ENCODE measurements at regions not wholly inside any gene's neighbourhood (a gene's known extent, or its start where the extent isn't known, plus 50 kb on each side); places are given as distances from the start of the nearest gene placed in this dataset.

DNA sequence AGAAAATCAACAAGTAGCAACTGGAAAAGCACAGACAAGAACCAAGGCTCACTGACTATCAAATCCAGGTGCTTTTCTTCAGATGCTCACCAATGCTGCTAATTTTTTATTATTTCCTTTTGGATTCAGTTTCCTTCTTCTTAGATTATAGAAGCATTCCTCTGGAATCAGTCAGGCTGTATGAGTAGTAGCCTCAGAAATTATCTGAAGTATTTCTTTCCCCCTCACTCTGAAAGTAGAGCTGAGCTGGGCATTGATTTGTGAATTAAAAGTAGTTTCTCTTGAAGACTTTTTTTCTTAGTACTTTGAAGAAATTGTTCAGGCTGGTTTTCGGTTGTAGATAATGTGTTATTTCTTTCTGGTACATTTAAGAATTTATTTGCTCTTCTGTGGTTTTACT is 273.7 kb downstream of the NOL4 start:
- no peak for DNase-seq

DNA sequence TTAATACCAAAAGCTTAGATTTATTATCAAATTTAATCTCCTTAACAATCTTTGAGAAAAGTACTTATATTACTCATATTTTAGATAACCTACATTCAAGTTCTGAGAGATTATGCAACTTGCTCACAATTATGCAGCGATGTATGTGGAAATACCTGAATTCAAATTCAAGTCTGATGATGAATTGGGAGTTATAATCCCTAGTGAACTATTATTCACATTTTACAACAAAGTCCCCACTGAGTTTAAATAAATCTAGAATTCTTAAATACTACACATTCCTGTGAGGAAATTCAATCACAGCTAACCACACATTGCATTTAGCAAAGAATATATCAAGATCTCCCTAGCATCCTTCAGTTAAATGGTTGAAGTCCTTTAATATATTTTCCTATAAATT is 278.4 kb downstream of the NOL4 start:
- no peak for DNase-seq

DNA sequence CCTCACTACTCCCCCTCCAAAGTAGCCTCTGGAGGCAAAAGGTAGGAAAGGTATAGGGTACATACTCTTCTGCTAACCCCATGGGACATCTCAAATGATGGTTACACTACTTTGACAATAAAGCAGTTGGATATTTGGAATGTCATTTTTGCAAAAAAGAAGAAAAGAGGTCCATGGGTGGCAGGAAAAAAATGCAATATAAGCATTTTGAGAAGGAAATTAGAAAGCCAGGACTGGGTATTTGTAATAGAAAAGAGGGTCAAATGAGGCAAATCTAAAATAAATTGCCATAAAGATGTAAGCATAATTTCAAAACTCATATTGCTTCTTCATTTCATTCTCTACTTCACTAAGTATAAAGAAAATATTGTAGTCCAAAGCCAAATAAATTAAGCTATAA is 280.2 kb downstream of the NOL4 start:
- DNase-seq = no peak

DNA sequence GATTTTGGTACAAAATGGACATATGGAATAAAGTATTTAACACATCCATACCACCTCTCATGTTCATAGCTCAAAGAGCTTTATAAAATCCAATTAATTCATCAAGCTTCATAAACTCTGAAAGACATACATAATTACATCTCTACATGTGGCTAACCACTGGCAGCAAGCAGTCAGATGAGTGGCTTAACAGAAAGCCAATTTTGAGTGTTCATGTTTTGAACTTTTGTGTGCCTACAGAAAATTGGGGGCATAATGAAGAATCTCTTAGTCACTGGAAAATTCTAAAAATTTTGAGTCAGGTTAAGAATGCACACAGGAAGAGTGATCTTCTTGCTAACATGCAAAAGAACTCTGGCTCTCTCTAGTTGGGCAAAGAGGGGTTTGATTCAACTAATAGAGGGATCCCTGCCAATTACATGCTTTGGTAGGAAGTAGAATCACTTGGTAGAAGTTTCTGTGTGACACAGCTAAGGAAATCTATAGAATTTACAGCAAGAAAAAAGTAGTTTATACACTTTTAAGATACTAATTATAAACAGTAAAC is 287.4 kb downstream of the NOL4 start:
- DNase-seq = no peak

DNA sequence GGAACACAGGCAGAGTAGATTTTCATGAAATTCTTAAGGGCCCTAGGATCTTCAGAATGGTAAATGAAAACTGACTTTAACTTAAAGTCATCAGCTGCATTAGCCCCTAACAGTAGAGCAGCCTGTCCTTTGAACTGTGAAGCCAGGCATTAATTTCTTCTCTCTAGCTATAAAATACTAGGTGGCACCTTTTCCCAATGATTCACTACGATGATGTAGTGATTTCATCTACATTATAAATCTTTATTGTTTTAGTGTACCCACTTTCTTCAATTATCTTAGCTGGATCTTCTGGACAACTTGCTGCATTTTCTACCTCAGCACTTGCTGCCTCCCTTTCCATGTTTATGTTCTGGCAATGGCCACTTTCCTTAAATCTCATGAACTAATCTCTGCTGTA is 290.5 kb downstream of the NOL4 start:
- no peak for DNase-seq

DNA sequence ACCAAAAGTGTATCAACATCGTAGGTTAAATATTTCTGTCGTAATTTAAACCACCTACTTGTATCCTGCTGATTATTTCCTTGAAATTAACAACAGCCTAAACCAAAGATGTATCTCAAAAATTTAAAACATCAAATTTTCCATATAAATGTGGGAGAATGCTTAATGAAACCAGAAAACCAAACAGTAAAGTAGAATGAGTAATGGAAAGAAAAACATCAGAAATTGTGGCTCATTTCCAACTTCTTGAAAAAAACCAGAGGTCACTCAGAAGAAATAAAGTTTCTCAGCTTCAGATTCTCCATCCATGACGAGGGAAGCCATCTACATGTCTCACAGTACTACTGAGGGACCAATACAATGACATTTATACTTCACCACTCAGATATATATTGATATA is 296.5 kb downstream of the NOL4 start:
- DNase-seq = no peak

DNA sequence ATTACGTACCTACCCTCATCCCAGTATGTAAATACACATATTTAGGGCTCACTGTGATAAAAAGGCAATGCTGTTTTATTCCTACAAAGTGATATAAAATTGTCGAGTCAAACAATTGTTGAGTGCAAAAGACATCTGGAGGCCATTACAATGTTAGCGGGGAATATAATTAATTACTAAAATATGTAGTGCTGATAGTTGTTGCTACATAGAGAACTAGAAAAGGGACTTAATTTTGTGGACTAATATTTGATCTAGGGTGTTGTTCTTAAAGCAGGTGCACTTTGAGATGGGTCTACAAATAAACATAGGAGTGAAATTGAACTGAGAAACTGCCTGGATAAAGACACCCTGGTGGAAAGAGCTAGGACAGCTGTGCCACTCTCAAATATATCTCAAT is 300.1 kb downstream of the NOL4 start:
- no peak for DNase-seq

DNA sequence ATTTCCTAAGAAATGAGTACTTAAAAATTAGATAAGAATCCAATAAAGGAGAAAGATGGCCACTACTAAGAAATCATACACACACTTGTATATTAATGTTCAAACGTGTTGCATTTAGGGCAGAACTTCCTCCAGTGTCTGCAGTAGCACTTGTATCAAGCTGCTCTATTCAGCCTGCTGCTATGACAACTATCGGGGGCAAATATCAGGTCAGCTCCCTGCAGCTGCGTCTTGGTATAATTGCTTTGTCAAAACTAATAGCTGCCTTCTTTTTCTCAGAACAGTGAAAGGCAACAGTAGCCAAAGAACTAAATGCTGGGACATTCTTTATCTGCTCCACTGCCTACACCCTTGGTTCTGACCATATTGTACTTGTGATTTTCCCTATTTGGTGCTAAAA is 300.7 kb downstream of the NOL4 start:
- DNase-seq = no peak

DNA sequence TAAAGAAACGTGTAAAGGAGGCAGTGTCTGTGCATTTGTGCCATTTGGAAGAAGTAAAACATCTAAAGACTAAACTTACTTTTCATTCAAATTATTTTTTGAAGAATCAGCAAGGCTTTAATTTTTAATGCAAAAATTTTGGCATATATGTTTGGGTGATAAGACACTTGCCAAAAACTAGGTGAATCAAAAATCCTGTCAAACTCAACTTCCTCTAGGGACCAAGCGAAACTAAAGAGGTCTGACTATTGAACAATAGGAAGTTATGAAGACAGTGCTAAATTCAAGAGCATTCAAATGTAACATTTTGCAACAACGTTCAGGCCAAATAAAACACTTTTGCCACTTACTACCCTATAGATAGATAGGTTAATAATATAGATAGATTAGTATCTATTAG is 306.1 kb downstream of the NOL4 start:
- no peak for DNase-seq

DNA sequence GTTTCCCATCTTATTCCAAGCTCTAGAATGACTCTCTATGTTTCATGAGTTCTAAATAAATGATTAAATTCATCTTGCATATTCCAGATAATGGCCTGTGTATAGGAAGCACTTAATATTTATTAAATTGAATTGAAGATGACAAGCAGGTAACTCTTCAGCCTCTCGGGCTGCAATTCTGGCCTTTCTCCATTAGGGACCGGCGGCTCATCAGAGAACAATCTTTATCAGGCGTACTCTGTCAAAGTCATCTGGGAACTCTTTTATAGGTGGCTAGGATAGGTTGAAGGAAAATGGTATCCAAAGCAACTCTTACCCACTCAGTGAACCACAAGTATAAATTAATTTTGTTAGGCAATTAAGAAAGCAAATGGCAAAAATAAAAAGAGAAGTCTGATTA is 308.5 kb downstream of the NOL4 start:
- no peak for DNase-seq

DNA sequence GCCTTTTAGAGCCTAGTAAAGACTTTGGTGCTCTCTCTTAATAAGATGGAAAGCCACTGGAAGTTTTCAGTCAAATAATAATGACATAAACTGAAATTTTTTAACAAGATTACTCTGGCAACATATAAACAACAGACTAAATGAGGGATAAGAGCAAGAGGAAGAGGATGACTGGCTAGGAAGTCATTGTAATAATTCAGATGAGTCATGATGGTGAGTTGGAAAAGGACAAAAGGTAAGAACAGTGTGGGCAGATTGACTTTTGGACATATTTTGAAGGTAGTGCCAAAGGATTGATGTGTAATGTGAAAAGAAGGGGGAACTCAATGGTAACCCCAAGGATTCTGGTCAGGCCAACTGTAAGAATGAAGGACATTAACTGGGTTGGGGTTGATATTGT is 310.3 kb downstream of the NOL4 start:
- no peak for DNase-seq

DNA sequence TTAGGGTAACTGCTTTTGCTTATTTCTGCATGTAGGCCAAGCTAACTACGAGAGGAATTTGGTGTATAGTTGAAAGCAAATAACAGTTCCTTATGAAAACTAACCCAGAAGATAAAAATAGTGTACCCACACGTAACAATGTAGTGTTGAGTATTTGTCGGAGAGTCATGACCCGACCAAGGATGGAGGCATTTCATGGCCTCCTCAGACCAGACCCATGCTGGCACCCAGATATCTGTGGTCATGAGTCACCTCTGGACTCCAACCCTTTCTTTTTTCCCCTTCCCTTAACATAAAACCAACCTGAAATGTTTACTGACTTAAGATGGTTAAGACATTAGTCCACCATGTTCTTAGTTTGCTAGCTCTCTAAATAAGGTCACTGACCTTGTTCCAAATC is 318.7 kb downstream of the NOL4 start:
- DNase-seq = no peak

DNA sequence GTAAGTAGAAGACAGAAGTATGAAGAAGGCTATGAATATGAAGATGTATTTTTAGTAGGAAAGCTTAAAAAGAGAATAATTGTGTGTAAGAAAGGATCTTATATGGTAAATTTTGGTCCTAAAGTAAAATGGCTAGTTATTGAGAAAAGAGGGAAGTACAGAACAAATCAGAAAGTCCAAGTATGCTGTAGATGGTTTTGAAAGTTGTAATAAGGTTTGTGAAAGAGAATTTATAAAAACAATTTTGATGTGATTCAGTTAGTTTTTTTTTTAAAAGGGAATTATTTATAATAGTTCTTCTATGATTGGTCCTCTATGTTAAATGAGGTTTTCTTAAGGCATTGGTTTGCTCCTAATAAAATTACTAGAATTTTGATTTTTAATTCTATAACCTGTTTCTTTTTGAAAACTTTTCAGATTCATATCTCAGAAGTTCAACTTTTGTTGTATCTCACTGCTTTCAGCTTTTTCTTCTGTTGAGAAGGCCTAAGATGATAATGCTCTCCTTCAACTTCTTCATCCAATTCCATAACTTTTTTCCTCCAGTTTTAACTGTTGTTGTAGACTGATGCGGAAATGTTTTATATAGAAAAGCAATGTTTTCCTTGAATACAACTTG is 322.7 kb downstream of the NOL4 start:
- no peak for DNase-seq

DNA sequence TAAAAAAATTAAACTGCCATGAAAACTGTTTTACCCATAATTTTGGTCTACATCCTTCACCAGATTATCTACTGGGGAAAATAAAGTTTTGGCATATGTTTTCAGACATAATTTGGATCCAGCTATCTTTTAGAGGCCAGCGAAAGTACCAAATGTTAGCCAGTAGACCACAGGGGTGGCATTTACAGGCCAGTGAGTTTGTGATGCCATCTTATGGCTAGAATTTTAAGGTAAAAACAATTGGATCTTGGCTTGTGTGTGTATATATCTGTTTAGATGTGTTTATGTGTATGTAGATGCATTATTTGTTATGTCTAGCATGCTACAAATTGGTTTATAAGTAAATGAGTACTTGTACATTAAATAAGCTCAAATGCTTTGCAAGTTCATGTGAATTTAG is 322.6 kb downstream of the ASXL3 start:
- no peak for DNase-seq

DNA sequence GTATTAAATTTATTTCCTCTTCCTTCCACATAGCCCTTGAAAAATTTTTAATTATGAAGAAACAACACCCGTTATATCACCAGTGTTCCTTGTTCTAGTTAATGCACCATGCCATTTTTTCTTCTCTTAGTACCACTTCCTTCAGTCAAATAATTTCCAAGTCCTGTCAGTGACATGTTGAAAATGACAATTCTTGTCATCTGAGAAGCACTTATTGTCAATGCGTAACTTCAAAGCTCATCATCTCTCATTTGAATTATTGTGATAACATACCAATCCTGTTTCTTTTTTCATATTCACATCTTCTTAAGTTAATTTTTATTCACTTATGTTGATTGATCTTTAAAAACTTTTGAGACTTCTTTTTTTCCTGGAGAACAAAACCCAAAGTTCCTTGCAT is 320.4 kb downstream of the ASXL3 start:
- no peak for DNase-seq

DNA sequence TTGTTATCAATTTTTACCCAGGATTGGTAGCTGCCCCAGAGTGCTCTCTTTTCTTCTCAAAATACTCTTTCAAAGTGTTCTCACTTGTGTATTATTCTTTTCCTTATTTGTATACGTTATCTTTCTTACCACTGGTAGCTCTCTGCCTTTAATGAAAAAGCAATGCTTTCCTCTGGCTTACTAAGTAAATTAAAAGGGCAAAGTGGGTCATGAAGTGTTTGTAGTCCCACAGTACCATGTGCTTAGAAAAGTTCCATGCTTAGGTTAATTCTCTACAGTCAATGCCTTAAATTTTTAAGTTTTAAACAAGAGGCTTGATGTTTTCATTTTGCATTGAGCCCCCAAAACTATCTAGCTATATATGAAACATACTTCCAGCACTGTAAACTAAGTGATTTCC is 300.2 kb downstream of the ASXL3 start:
- DNase-seq = no peak

DNA sequence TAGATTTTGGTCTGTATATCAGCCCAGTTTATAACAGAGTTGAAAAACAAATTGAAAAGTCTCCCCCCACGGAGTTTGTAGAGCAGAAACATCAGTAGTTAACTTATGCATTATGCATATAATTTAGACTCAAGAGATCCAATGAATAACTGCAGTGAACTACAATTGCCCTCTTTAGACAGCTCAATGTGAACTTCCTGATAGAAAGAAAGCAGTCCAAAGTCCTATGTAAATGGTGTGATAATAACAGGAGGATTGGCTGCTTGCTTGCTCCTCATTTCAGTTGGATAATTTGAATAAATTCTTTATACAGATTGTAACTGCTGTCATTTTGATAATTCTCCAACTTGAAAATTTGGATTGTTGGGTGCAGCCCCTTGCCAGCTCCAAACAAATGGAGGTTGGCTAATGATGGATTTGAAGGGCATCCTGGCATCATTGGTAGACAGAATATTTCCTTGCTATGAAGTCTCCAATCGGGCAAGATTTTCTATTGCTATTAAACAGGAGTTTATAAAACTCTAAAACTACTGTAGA is 297.1 kb downstream of the ASXL3 start:
- DNase-seq = no peak

DNA sequence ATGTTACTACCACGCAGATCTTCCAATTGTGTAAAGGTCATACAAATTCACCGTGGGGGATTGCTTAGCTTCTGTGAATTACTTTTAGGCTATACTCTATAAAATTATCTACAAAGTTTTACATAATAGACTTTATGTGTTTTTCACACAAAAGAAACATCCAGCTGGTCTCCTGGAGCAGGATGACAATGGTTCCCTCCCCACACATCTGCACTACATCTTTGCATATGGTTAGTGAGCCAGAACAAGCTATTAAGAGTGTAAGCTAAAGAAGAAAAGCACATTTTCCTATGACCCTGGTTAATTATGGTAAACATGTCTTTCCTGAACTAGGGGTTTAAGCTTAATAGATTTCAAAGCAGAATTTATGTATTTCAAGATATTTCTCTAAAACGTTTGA is 295.1 kb downstream of the ASXL3 start:
- no peak for DNase-seq

DNA sequence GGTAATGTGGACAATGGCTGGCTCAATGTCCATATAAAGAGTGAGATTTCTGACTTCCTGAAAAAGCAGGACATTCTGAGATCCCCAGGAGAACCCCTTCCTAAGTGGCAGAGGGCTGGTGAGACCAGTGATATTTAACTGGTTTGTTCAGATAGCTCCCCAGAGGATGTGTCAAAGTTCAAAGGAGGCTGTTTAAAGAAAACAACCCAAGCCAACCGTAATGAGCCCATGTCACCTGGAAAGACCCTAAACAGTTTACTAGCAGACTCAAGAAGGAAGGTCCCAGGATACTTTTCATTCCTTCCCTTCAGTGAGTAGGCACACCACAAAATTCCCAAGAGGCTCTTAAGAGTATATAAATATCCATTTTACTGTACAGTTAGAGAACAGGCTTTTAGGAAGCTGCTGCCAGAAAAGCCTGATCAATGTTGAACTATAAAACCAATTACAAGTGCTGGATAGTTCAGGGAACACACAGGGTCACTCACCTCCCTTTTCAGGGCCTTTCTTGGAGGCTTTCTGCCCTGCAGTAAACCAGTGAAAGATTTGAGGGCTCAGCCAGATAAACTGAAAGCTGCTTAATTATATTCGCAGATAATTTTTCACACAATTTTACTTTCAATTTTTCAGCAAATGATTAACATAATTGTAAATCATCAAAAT is 293.5 kb downstream of the ASXL3 start:
- no peak for DNase-seq

DNA sequence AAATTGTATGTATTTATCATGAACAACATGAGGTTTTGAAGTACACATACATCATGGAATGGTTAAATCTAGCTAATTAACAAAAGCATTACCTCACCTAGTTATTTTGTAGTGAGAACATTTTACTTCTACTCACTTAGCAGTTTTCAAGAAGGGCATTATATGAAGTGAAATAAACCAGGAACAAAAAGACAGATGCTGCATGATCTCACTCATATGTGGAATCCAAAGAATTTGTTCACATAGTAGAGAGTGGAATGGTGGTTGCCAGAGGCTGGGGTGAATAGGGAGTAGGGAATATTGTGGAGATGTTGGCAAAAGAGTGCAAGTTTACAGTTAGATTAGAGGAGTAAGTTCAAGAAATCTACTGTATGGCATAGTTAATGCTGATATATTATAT is 292.0 kb downstream of the ASXL3 start:
- no peak for DNase-seq

DNA sequence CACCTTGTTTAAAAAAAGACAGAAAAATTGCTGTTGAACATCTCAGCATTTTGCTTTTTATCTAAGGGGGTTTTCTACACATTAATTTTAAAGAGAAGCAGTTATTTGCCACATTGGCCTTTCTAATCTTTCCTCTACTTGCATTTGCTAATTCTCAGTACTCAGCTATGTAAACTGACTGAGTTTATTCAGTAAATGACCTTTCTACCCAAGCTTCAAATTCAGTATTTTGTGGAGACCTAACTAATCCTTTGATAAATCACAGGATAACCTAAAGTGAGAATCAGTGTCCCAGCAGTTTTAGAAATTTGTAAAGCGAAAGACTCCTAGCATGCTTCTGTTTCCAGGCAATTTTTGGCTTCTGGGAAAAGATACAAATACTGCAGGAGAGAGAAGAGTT is 288.4 kb downstream of the ASXL3 start:
- DNase-seq = no peak

DNA sequence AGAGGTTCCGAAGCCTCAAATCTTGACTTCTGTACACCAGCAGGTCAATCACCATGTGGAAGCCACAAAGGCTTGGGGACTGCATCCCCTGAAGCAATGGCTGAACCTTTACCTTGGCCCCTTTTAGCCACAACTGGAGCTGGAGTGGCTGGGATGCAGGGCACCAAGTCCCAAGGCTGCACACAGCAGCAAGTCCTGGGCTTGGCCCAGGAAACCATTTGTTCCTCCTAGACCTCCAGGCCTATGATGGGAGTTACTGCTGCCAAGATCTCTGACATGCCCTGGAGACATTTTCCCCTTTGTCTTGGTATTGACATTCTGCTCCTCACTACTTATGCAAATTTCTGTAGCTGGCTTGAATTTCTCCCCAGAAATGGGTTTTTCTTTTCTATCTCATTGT is 285.9 kb downstream of the ASXL3 start:
- DNase-seq = no peak

DNA sequence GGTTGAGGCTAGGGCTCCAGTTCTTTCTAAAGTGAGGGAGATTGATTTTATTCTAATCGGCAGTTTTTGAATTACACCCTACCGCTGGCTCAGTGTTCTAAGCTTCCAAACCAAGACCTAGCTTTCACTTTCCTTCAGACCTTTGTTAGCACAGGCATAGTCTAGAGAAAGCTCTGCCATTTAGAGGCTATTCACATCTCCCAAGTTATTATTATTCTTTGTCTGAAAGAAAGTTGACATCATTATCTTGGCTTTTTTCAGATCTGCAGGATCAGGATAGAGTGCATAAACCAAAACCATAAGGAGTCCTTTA is 276.8 kb downstream of the ASXL3 start:
- no peak for DNase-seq

DNA sequence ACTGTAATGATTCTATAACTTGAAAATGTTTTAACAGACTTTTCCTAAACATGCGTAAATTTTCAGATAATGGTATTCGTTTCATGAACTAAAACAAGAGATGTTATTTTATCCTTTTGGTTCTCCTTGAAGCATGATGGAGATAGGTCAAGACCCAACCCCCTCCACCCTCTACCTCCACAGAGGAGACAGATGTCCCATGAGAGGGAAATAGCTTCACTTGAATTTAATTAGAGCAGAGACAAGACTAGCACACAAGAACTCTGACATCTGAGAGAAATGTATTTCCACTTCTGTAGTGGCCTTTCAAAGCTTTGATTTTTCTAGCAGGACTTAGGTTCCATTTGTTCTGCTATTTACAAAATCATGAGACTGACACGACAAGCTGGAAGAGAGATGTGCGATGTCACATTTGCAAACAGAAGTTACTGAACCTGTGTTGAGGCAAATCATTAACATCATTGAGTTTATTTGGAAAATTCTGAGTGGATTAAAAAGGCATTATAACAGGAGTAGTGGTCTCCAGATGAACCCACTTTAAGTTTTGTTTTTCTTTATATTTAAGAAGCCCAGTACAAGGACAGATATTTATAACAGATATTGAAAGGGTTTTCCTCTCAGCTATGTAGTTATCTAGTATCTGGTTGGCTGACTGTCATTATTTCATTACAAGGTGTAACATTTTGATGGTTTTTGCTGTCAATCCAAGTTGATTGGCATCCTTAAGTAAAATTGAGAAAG is 276.2 kb downstream of the ASXL3 start:
- DNase-seq = no peak

Data from C1 segment of cervical spinal cord (tissue), 14 donors.